NCI-H1092 (cell line): ENCODE measurements at regions not wholly inside any gene's neighbourhood (a gene's known extent, or its start where the extent isn't known, plus 50 kb on each side); places are given as distances from the start of the nearest gene placed in this dataset.

Experiments used
- DNase-seq: peaks from one replicate; lab custom pipeline; 2025; lab: John Stamatoyannopoulos, UW

- DNase-seq = peak; percentile 43
Measured at GRCh38 chr1:76764638-76765454, 102.4 kb upstream of the ST6GALNAC5 start.

DNA sequence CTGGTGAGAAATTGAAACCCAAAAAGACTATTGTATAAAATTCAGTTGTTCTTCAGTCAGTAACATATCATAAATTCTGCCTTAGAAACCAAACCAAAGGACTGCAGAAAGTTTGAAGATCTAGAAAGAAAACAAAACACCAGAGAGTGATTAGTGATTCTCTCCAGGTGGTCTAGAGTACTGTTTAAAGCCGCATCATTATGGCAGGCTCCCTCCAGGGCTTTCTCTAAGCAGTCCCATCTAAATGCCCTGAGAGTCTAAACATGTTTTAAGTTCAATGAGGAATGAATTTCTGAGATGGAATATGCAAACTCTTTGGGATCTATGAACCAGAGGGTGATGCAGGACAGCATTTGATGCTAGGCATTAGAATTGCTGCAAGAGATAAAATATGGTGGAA lies 100.9 kb upstream of the ST6GALNAC5 start:
- DNase-seq = no peak

GRCh38 chr1:76769911-76770310 lies 97.4 kb upstream of the ST6GALNAC5 start:
- no peak for DNase-seq

- peak; percentile 61 for DNase-seq
Measured at GRCh38 chr1:76770979-76771378, 96.3 kb upstream of the ST6GALNAC5 start.

GRCh38 chr1:76781447-76781846 lies 85.8 kb upstream of the ST6GALNAC5 start:
- DNase-seq = no peak

GRCh38 chr1:76782809-76783208 lies 84.5 kb upstream of the ST6GALNAC5 start:
- DNase-seq = no peak

GRCh38 chr1:76784502-76784901 lies 82.8 kb upstream of the ST6GALNAC5 start:
- DNase-seq = no peak

DNA sequence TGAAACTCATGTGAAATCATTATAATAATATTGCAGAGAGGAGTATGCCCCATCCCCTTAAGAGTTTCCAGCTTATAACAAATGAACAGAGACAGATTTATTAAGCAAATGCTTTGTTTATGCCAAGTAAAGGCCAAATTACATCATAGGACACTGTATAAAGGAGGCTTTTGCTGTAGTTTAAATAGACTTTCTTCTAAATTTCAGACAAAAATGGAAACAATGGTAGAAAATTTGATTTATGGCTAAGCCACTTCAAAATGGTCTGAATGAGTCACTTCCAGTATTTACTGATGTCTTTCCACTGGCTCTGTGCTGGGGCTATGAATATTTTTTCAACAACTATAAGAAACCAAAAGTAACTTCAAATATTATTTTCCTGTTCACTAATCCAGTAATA lies 81.1 kb upstream of the ST6GALNAC5 start:
- DNase-seq = no peak

DNA sequence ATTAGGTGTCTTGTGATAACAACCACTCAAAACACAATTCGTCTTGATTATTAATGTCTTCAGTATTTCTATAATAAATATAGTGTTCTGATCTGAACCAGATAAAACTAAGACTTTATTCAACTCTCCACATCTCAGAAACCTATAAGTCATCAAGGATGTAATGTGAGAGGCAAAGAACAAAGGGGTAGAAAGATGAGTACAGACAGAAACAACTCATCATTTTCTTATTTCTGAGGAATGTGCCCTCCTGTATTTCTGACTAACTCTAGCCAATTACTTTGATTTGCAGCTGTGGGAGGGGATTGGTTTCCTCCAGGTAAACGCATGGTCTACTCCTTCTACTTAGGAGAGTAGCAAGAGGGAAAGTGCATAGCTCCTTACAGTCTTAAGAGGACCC lies 73.7 kb upstream of the ST6GALNAC5 start:
- no peak for DNase-seq

GRCh38 chr1:76799700-76800099 lies 67.6 kb upstream of the ST6GALNAC5 start:
- peak; percentile 89 for DNase-seq

- no peak for DNase-seq
Measured at GRCh38 chr1:76802094-76802493, 65.2 kb upstream of the ST6GALNAC5 start.

- no peak for DNase-seq
Measured at GRCh38 chr1:76807543-76808260, 59.6 kb upstream of the ST6GALNAC5 start.
